ENCODE measurements at regions not wholly inside any gene's neighbourhood (a gene's known extent, or its start where the extent isn't known, plus 50 kb on each side); places are given as distances from the start of the nearest gene placed in this dataset.

DNA sequence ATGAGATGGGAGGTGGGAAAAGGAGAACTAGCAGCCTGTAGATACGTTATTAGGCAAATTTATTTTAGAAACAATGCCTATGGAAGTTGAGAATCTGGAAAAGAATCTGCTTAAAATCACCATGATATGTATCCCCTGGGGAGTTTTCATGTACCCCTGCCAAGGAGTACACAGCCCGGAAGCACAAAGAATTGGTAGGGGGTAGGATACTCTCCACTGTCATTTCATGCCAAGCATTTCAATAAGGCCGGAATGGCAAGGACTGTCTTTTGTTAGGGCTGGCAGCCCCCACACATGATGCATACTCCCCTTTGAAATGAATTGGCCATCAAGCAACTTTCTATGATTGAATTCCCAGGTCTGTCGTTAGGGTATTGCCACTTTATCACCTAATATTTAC lies 111.5 kb upstream of the APP start:
- TF ChIP-seq, protein P1, sequence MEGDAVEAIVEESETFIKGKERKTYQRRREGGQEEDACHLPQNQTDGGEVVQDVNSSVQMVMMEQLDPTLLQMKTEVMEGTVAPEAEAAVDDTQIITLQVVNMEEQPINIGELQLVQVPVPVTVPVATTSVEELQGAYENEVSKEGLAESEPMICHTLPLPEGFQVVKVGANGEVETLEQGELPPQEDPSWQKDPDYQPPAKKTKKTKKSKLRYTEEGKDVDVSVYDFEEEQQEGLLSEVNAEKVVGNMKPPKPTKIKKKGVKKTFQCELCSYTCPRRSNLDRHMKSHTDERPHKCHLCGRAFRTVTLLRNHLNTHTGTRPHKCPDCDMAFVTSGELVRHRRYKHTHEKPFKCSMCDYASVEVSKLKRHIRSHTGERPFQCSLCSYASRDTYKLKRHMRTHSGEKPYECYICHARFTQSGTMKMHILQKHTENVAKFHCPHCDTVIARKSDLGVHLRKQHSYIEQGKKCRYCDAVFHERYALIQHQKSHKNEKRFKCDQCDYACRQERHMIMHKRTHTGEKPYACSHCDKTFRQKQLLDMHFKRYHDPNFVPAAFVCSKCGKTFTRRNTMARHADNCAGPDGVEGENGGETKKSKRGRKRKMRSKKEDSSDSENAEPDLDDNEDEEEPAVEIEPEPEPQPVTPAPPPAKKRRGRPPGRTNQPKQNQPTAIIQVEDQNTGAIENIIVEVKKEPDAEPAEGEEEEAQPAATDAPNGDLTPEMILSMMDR (IDR thresholded peaks at IDR 0.05; ENCODE audit: insufficient read depth, low read length, poor library complexity, severe bottlenecking): no peak
- TF ChIP-seq EZH2phosphoT487 (conservative IDR thresholded peaks at IDR 0.05; ENCODE audit: low read length): no peak
